ENCODE measurements at regions not wholly inside any gene's neighbourhood (a gene's known extent, or its start where the extent isn't known, plus 50 kb on each side); places are given as distances from the start of the nearest gene placed in this dataset.

DNA sequence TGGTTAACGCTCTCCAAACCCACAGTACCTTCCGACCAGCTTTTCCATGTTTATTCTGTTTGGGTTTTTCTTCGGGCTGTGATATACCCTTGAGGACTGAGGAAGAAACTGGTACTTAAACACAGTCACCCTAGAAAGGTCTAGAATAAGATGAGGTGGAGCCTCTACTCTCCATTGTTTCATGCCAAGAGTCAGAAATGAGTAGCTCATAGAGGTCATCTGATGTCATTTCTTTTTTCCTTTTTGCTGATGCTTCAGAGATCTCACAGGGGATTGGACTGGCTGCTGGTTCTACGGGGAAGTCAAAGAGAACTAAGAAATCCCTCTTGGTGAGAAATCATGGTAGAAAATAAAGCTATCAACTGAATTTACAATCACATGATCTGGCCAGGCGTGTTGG is 538.2 kb upstream of the TMEM132C start:
- TF ChIP-seq CREB1 (IDR thresholded peaks at IDR 0.05) (no peak), CHD2 (IDR thresholded peaks at IDR 0.05; ENCODE audit: low read length) (no peak), CBX8 (IDR thresholded peaks at IDR 0.05; ENCODE audit: borderline replicate concordance, low read depth, low read length) (no peak), RFX5 (IDR thresholded peaks at IDR 0.05; ENCODE audit: borderline replicate concordance, low read depth, low read length) (no peak), ZNF274 (IDR thresholded peaks at IDR 0.05; ENCODE audit: borderline replicate concordance, extremely low read depth, low read length) (no peak), POLR2A (IDR thresholded peaks at IDR 0.05; ENCODE audit: control extremely low read depth in 1 of 2, low read depth in 2 of 2, low read length in 2 of 2) (no peak), SP2 (IDR thresholded peaks at IDR 0.05; ENCODE audit: low read length) (no peak)
